Right atrium auricular region (tissue), 2 donors: ENCODE measurements at regions not wholly inside any gene's neighbourhood (a gene's known extent, or its start where the extent isn't known, plus 50 kb on each side); places are given as distances from the start of the nearest gene placed in this dataset.
"Not testable (repeated sequence)": the region's sequence is repeated elsewhere in the genome, so short reads cannot be mapped to it uniquely, and the experiment has no call there.

Source experiments
- DNase-seq: peaks from one replicate; pipeline ENCODE4 v3.0.0-alpha.2; 2019; ENCODE audit warnings: low spot score
- H3K27ac ChIP-seq, 2 donors: fragments of 200-600 bp; sonication (generic); 1 replicate in 1 of 2; 2 replicates in 1 of 2; pipeline ENCODE4 v1.5.1; 2016 to 2019
- H3K27me3 ChIP-seq, 2 donors: fragments of 200-600 bp; sonication (generic); one replicate each; pipeline versions ENCODE4 v1.5.1 to v1.6.0; 2017 to 2019
- H3K36me3 ChIP-seq: fragments of 200-600 bp; sonication (generic); one replicate; pipeline ENCODE4 v1.5.1; 2016
- H3K4me1 ChIP-seq, 2 donors: fragments of 200-600 bp; sonication (generic); one replicate each; pipeline versions ENCODE4 v1.5.1 to v1.6.0; 2017 to 2019
- H3K4me3 ChIP-seq, 2 donors: fragments of 200-600 bp; sonication (generic); 1 replicate in 1 of 2; 2 replicates in 1 of 2; pipeline ENCODE4 v1.5.1; 2017 to 2019; ENCODE audit warnings: mild to moderate bottlenecking in 1 of 2, moderate library complexity in 1 of 2
- H3K9me3 ChIP-seq, 2 donors: fragments of 200-600 bp; sonication (generic); one replicate each; pipeline ENCODE4 v1.5.1; 2019

GRCh38 chr4:49141955-49142354 lies 155.9 kb downstream of the CWH43 start:
- H3K36me3 ChIP-seq, H3K4me1 ChIP-seq, H3K27me3 ChIP-seq, DNase-seq, H3K4me3 ChIP-seq, H3K27ac ChIP-seq: not testable (repeated sequence)
- H3K9me3 ChIP-seq, result peaks cover 0 to 15% of the 10 kb centered on the region in 2 donors

- H3K4me3 ChIP-seq, H3K27me3 ChIP-seq, H3K27ac ChIP-seq, H3K36me3 ChIP-seq, DNase-seq, H3K4me1 ChIP-seq: not testable (repeated sequence)
- peaks cover 0 to 42% of the 10 kb centered on the region in 2 donors for H3K9me3 ChIP-seq
Observed at GRCh38 chr4:49147143-49147542, 161.1 kb downstream of the CWH43 start.

GRCh38 chr4:49147596-49147995 lies 161.5 kb downstream of the CWH43 start:
- H3K4me3 ChIP-seq, H3K4me1 ChIP-seq, H3K27me3 ChIP-seq, DNase-seq, H3K27ac ChIP-seq, H3K36me3 ChIP-seq: not testable (repeated sequence)
- H3K9me3 ChIP-seq, result peaks cover 0 to 42% of the 10 kb centered on the region in 2 donors

GRCh38 chr4:49149006-49149975 lies 163.2 kb downstream of the CWH43 start:
- H3K27ac ChIP-seq, H3K27me3 ChIP-seq, H3K36me3 ChIP-seq, H3K4me1 ChIP-seq, H3K4me3 ChIP-seq, DNase-seq: not testable (repeated sequence)
- peaks cover 0 to 55% of the 10 kb centered on the region in 2 donors for H3K9me3 ChIP-seq

GRCh38 chr4:49150351-49151083 lies 164.4 kb downstream of the CWH43 start:
- peaks cover 0 to 61% of the 10 kb centered on the region in 2 donors for H3K9me3 ChIP-seq
- not testable (repeated sequence) for H3K27me3 ChIP-seq, H3K4me3 ChIP-seq, H3K4me1 ChIP-seq, H3K27ac ChIP-seq, H3K36me3 ChIP-seq, DNase-seq

- H3K4me3 ChIP-seq, H3K36me3 ChIP-seq, DNase-seq, H3K27ac ChIP-seq, H3K27me3 ChIP-seq, H3K4me1 ChIP-seq: not testable (repeated sequence)
- peaks cover 0 to 49% of the 10 kb centered on the region in 2 donors for H3K9me3 ChIP-seq
Observed at GRCh38 chr4:49153011-49153410, 166.9 kb downstream of the CWH43 start.

GRCh38 chr4:49154308-49155103 lies 168.4 kb downstream of the CWH43 start:
- H3K27me3 ChIP-seq, DNase-seq, H3K27ac ChIP-seq, H3K4me1 ChIP-seq, H3K36me3 ChIP-seq, H3K4me3 ChIP-seq: not testable (repeated sequence)
- peaks cover 0 to 50% of the 10 kb centered on the region in 2 donors for H3K9me3 ChIP-seq

- H3K36me3 ChIP-seq, H3K4me1 ChIP-seq, H3K27ac ChIP-seq, H3K4me3 ChIP-seq, DNase-seq, H3K27me3 ChIP-seq: not testable (repeated sequence)
- peaks cover 0 to 43% of the 10 kb centered on the region in 2 donors for H3K9me3 ChIP-seq
Observed at GRCh38 chr4:49155270-49155669, 169.2 kb downstream of the CWH43 start.

- peaks cover 0 to 38% of the 10 kb centered on the region in 2 donors for H3K9me3 ChIP-seq
Observed at GRCh38 chr4:49156309-49156708, 170.2 kb downstream of the CWH43 start.

GRCh38 chr4:49157630-49158029 lies 171.6 kb downstream of the CWH43 start:
- not testable (repeated sequence) for H3K27ac ChIP-seq, H3K36me3 ChIP-seq, H3K4me1 ChIP-seq, H3K27me3 ChIP-seq, H3K4me3 ChIP-seq, DNase-seq
- H3K9me3 ChIP-seq, result peaks cover 0 to 34% of the 10 kb centered on the region in 2 donors

More at GRCh38 chr4:49156309-49156708, 170.2 kb downstream of the CWH43 start:
- not testable (repeated sequence) for H3K27me3 ChIP-seq, H3K4me3 ChIP-seq, H3K36me3 ChIP-seq, DNase-seq, H3K27ac ChIP-seq, H3K4me1 ChIP-seq

GRCh38 chr4:49161111-49161541 lies 175.1 kb downstream of the CWH43 start:
- H3K4me1 ChIP-seq, H3K36me3 ChIP-seq, DNase-seq, H3K4me3 ChIP-seq, H3K27ac ChIP-seq, H3K27me3 ChIP-seq: not testable (repeated sequence)
- H3K9me3 ChIP-seq, result peaks cover 0 to 11% of the 10 kb centered on the region in 2 donors

- not testable (repeated sequence) for H3K9me3 ChIP-seq, H3K27ac ChIP-seq, DNase-seq, H3K4me3 ChIP-seq, H3K36me3 ChIP-seq, H3K4me1 ChIP-seq, H3K27me3 ChIP-seq
Observed at GRCh38 chr4:49164916-49165315, 178.8 kb downstream of the CWH43 start.

- not testable (repeated sequence) for H3K9me3 ChIP-seq, H3K4me3 ChIP-seq, H3K27me3 ChIP-seq, H3K36me3 ChIP-seq, H3K4me1 ChIP-seq, DNase-seq, H3K27ac ChIP-seq
Observed at GRCh38 chr4:49177847-49178246, 191.8 kb downstream of the CWH43 start.

GRCh38 chr4:49181088-49181487 lies 195.0 kb downstream of the CWH43 start:
- H3K9me3 ChIP-seq, H3K27ac ChIP-seq, H3K36me3 ChIP-seq, H3K27me3 ChIP-seq, H3K4me1 ChIP-seq, DNase-seq, H3K4me3 ChIP-seq: not testable (repeated sequence)
